T-helper 2 cell treated with Interferon-gamma antibody and Interleukin-4, amounts not matched to agents 5 μg/mL and 100 μg/mL, for 36 hours (primary cell): ENCODE measurements at regions not wholly inside any gene's neighbourhood (a gene's known extent, or its start where the extent isn't known, plus 50 kb on each side); places are given as distances from the start of the nearest gene placed in this dataset.

Source experiments
- DNase-seq: peaks from one replicate; pipeline ENCODE4 v3.0.0; 2021; ENCODE audit warnings: low spot score
- H3K27ac Mint-ChIP-seq: one replicate; pipeline ENCODE4 v1.8.0; 2021; ENCODE audit warnings: mild to moderate bottlenecking, mixed read lengths
- H3K27me3 Mint-ChIP-seq: one replicate; pipeline ENCODE4 v1.8.0; 2021; ENCODE audit warnings: low read depth, mixed read lengths
- H3K36me3 Mint-ChIP-seq: one replicate; pipeline ENCODE4 v1.8.0; 2021; ENCODE audit warnings: low read depth, mixed read lengths
- H3K4me1 Mint-ChIP-seq: one replicate; pipeline ENCODE4 v1.8.0; 2021; ENCODE audit warnings: low read depth, mixed read lengths
- H3K4me3 Mint-ChIP-seq: one replicate; pipeline ENCODE4 v1.8.0; 2022; ENCODE audit warnings: mild to moderate bottlenecking, moderate library complexity, mixed read lengths
- H3K9me3 Mint-ChIP-seq: one replicate; pipeline ENCODE4 v1.8.0; 2021; ENCODE audit warnings: mixed read lengths

GRCh38 chr5:144886668-144887067 is 716.0 kb downstream of the KCTD16 start:
- H3K27ac Mint-ChIP-seq, result no peak overlapping the region

GRCh38 chr5:144882739-144883283 is 712.1 kb downstream of the KCTD16 start:
- Mint-ChIP-seq H3K27ac (no peak overlapping the region), H3K27me3 (no peaks in the 10 kb centered on the region), H3K9me3 (peaks cover 9% of the 10 kb centered on the region), H3K4me3 (no peak overlapping the region), H3K36me3 (no peaks in the 10 kb centered on the region), H3K4me1 (no peaks in the 10 kb centered on the region)
- no peak for DNase-seq

More at GRCh38 chr5:144886668-144887067, 716.0 kb downstream of the KCTD16 start:
- Mint-ChIP-seq H3K9me3 (peaks cover 21% of the 10 kb centered on the region), H3K27me3 (no peaks in the 10 kb centered on the region), H3K4me3 (no peak overlapping the region), H3K4me1 (no peaks in the 10 kb centered on the region), H3K36me3 (no peaks in the 10 kb centered on the region)
- no peak for DNase-seq

- no peak overlapping the region for H3K4me3 Mint-ChIP-seq
- no peak for DNase-seq
- H3K36me3 Mint-ChIP-seq, result no peaks in the 10 kb centered on the region
- no peaks in the 10 kb centered on the region for H3K4me1 Mint-ChIP-seq
- no peak overlapping the region for H3K27ac Mint-ChIP-seq
- H3K9me3 Mint-ChIP-seq, result peaks cover 13% of the 10 kb centered on the region
- H3K27me3 Mint-ChIP-seq, result no peaks in the 10 kb centered on the region
Observed at GRCh38 chr5:144880513-144880912, 709.8 kb downstream of the KCTD16 start.

- H3K4me1 Mint-ChIP-seq, result no peaks in the 10 kb centered on the region
- no peak overlapping the region for H3K27ac Mint-ChIP-seq
- H3K4me3 Mint-ChIP-seq, result no peak overlapping the region
- DNase-seq, result no peak
- H3K9me3 Mint-ChIP-seq, result peaks cover 17% of the 10 kb centered on the region
- H3K27me3 Mint-ChIP-seq, result no peaks in the 10 kb centered on the region
- no peaks in the 10 kb centered on the region for H3K36me3 Mint-ChIP-seq
Observed at GRCh38 chr5:144876990-144877389, 706.3 kb downstream of the KCTD16 start.

GRCh38 chr5:144873076-144873475 is 702.4 kb downstream of the KCTD16 start:
- Mint-ChIP-seq H3K4me1 (no peaks in the 10 kb centered on the region), H3K27me3 (no peaks in the 10 kb centered on the region), H3K36me3 (no peaks in the 10 kb centered on the region), H3K9me3 (peaks cover 17% of the 10 kb centered on the region), H3K4me3 (no peak overlapping the region), H3K27ac (no peak overlapping the region)
- DNase-seq, result no peak

- H3K27ac Mint-ChIP-seq, result no peak overlapping the region
- no peak for DNase-seq
- no peak overlapping the region for H3K4me3 Mint-ChIP-seq
- no peaks in the 10 kb centered on the region for H3K27me3 Mint-ChIP-seq
- H3K4me1 Mint-ChIP-seq, result no peaks in the 10 kb centered on the region
- no peaks in the 10 kb centered on the region for H3K36me3 Mint-ChIP-seq
- peaks cover 6% of the 10 kb centered on the region for H3K9me3 Mint-ChIP-seq
Observed at GRCh38 chr5:144864118-144864517, 693.4 kb downstream of the KCTD16 start.

GRCh38 chr5:144857454-144857853 is 686.8 kb downstream of the KCTD16 start:
- no peak for DNase-seq
- Mint-ChIP-seq H3K27me3 (no peaks in the 10 kb centered on the region), H3K36me3 (no peaks in the 10 kb centered on the region)

GRCh38 chr5:144844086-144844485 is 673.4 kb downstream of the KCTD16 start:
- H3K4me1 Mint-ChIP-seq, result no peaks in the 10 kb centered on the region
- no peak overlapping the region for H3K27ac Mint-ChIP-seq
- H3K4me3 Mint-ChIP-seq, result no peak overlapping the region
- H3K36me3 Mint-ChIP-seq, result no peaks in the 10 kb centered on the region
- peaks cover 34% of the 10 kb centered on the region for H3K9me3 Mint-ChIP-seq
- no peaks in the 10 kb centered on the region for H3K27me3 Mint-ChIP-seq
- no peak for DNase-seq

More at GRCh38 chr5:144857454-144857853, 686.8 kb downstream of the KCTD16 start:
- peaks cover 5% of the 10 kb centered on the region for H3K9me3 Mint-ChIP-seq
- no peaks in the 10 kb centered on the region for H3K4me1 Mint-ChIP-seq
- no peak overlapping the region for H3K4me3 Mint-ChIP-seq
- H3K27ac Mint-ChIP-seq, result no peak overlapping the region

GRCh38 chr5:144832416-144832815 is 661.7 kb downstream of the KCTD16 start:
- H3K36me3 Mint-ChIP-seq, result no peaks in the 10 kb centered on the region
- no peaks in the 10 kb centered on the region for H3K27me3 Mint-ChIP-seq
- H3K4me1 Mint-ChIP-seq, result no peaks in the 10 kb centered on the region
- no peak for DNase-seq
- no peak overlapping the region for H3K4me3 Mint-ChIP-seq
- peaks cover 21% of the 10 kb centered on the region for H3K9me3 Mint-ChIP-seq
- no peak overlapping the region for H3K27ac Mint-ChIP-seq

GRCh38 chr5:144831650-144832049 is 661.0 kb downstream of the KCTD16 start:
- Mint-ChIP-seq H3K36me3 (no peaks in the 10 kb centered on the region), H3K27me3 (no peaks in the 10 kb centered on the region), H3K9me3 (peaks cover 21% of the 10 kb centered on the region), H3K4me3 (no peak overlapping the region), H3K4me1 (no peaks in the 10 kb centered on the region), H3K27ac (no peak overlapping the region)
- DNase-seq, result no peak

- no peaks in the 10 kb centered on the region for H3K36me3 Mint-ChIP-seq
- no peaks in the 10 kb centered on the region for H3K27me3 Mint-ChIP-seq
- DNase-seq, result no peak
- H3K4me3 Mint-ChIP-seq, result no peak overlapping the region
- peaks cover 16% of the 10 kb centered on the region for H3K9me3 Mint-ChIP-seq
- H3K4me1 Mint-ChIP-seq, result no peaks in the 10 kb centered on the region
- no peak overlapping the region for H3K27ac Mint-ChIP-seq
Observed at GRCh38 chr5:144822503-144822902, 651.8 kb downstream of the KCTD16 start.

- no peak for DNase-seq
- no peak overlapping the region for H3K27ac Mint-ChIP-seq
- H3K4me1 Mint-ChIP-seq, result no peaks in the 10 kb centered on the region
- no peak overlapping the region for H3K4me3 Mint-ChIP-seq
- H3K36me3 Mint-ChIP-seq, result no peaks in the 10 kb centered on the region
- H3K27me3 Mint-ChIP-seq, result no peaks in the 10 kb centered on the region
- H3K9me3 Mint-ChIP-seq, result peaks cover 16% of the 10 kb centered on the region
Observed at GRCh38 chr5:144820278-144820677, 649.6 kb downstream of the KCTD16 start.

- Mint-ChIP-seq H3K9me3 (peaks cover 6% of the 10 kb centered on the region), H3K27me3 (no peaks in the 10 kb centered on the region), H3K27ac (no peak overlapping the region), H3K36me3 (no peaks in the 10 kb centered on the region), H3K4me3 (no peak overlapping the region), H3K4me1 (no peaks in the 10 kb centered on the region)
- DNase-seq, result no peak
Observed at GRCh38 chr5:144815131-144815530, 644.5 kb downstream of the KCTD16 start.

- Mint-ChIP-seq H3K27ac (no peak overlapping the region), H3K4me1 (no peaks in the 10 kb centered on the region), H3K9me3 (peaks cover 5% of the 10 kb centered on the region), H3K36me3 (no peaks in the 10 kb centered on the region), H3K27me3 (no peaks in the 10 kb centered on the region), H3K4me3 (no peak overlapping the region)
- no peak for DNase-seq
Observed at GRCh38 chr5:144812763-144813162, 642.1 kb downstream of the KCTD16 start.

GRCh38 chr5:144800169-144800568 is 629.5 kb downstream of the KCTD16 start:
- Mint-ChIP-seq H3K4me1 (no peaks in the 10 kb centered on the region), H3K36me3 (no peaks in the 10 kb centered on the region), H3K27ac (no peak overlapping the region), H3K9me3 (peaks cover 3% of the 10 kb centered on the region), H3K27me3 (no peaks in the 10 kb centered on the region), H3K4me3 (no peak overlapping the region)
- DNase-seq, result no peak
